Skeletal muscle tissue (tissue), 3 donors: ENCODE measurements at regions not wholly inside any gene's neighbourhood (a gene's known extent, or its start where the extent isn't known, plus 50 kb on each side); places are given as distances from the start of the nearest gene placed in this dataset.

Experiments used
- H3K27ac ChIP-seq: one replicate; pipeline ENCODE4 v1.7.0; 2013; ENCODE audit warnings: mild to moderate bottlenecking, low read depth, low read length, inconsistent platforms
- H3K27me3 ChIP-seq, 3 donors: one replicate each; pipeline ENCODE4 v1.7.0; 2013; ENCODE audit warnings: low read length in 3 of 3; ENCODE audit not compliant: control insufficient read depth in 3 of 3, insufficient read depth in 3 of 3
- H3K36me3 ChIP-seq, 3 donors: one replicate each; pipeline ENCODE4 v1.7.0; 2013; ENCODE audit warnings: low read length in 3 of 3; ENCODE audit not compliant: control insufficient read depth in 3 of 3, insufficient read depth in 3 of 3
- H3K4me1 ChIP-seq, 3 donors: one replicate each; pipeline ENCODE4 v1.7.0; 2013; ENCODE audit warnings: low read length in 3 of 3, mild to moderate bottlenecking in 3 of 3; ENCODE audit not compliant: control insufficient read depth in 3 of 3, insufficient read depth in 3 of 3
- H3K4me3 ChIP-seq, 3 donors: one replicate each; pipeline ENCODE4 v1.7.0; 2013; ENCODE audit warnings: low read length in 3 of 3
- H3K9ac ChIP-seq, 3 donors: one replicate each; pipeline ENCODE4 v1.7.0; 2013; ENCODE audit warnings: low read length in 3 of 3, mild to moderate bottlenecking in 3 of 3, moderate library complexity in 2 of 3, low read depth in 1 of 3
- H3K9me3 ChIP-seq, 3 donors: one replicate each; pipeline ENCODE4 v1.7.0; 2013; ENCODE audit warnings: low read length in 3 of 3; ENCODE audit not compliant: control insufficient read depth in 3 of 3
- donor health status: Osteomylitis.

GRCh38 chr18:76584414-76585310, 89.6 kb upstream of the ZNF516 start:
- Histone ChIP-seq H3K4me1 (peaks cover 0 to 5% (median 0%) of the 10 kb centered on the region in 3 donors), H3K36me3 (no peaks in the 10 kb centered on the region), H3K9ac (no peak overlapping the region), H3K27ac (no peak overlapping the region), H3K4me3 (no peak overlapping the region), H3K27me3 (peaks cover 4 to 23% (median 23%) of the 10 kb centered on the region in 3 donors), H3K9me3 (no peaks in the 10 kb centered on the region)

- no peak overlapping the region for H3K27ac ChIP-seq
- no peak overlapping the region for H3K4me3 ChIP-seq
- no peak overlapping the region for H3K9ac ChIP-seq
- no peaks in the 10 kb centered on the region for H3K4me1 ChIP-seq
- no peaks in the 10 kb centered on the region for H3K36me3 ChIP-seq
- no peaks in the 10 kb centered on the region for H3K9me3 ChIP-seq
- H3K27me3 ChIP-seq: peaks cover 10 to 17% (median 11%) of the 10 kb centered on the region in 3 donors
These were observed 86.2 kb upstream of the ZNF516 start for GRCh38 chr18:76581261-76581660.

- no peak overlapping the region for H3K27ac ChIP-seq
- no peak overlapping the region for H3K4me3 ChIP-seq
- H3K9me3 ChIP-seq: no peaks in the 10 kb centered on the region
- H3K36me3 ChIP-seq: no peaks in the 10 kb centered on the region
- H3K9ac ChIP-seq: no peak overlapping the region
- no peaks in the 10 kb centered on the region for H3K4me1 ChIP-seq
- H3K27me3 ChIP-seq: peaks cover 10 to 17% (median 11%) of the 10 kb centered on the region in 3 donors
These were observed 85.4 kb upstream of the ZNF516 start for GRCh38 chr18:76580288-76580962.

GRCh38 chr18:76579301-76579695, 84.3 kb upstream of the ZNF516 start:
- Histone ChIP-seq H3K4me1 (no peaks in the 10 kb centered on the region), H3K27ac (no peak overlapping the region), H3K27me3 (peaks cover 10 to 17% (median 11%) of the 10 kb centered on the region in 3 donors), H3K4me3 (no peak overlapping the region), H3K36me3 (no peaks in the 10 kb centered on the region), H3K9ac (no peak overlapping the region), H3K9me3 (no peaks in the 10 kb centered on the region)

- H3K9ac ChIP-seq: no peak overlapping the region
- H3K27me3 ChIP-seq: peaks cover 10 to 17% (median 11%) of the 10 kb centered on the region in 3 donors
- no peak overlapping the region for H3K27ac ChIP-seq
- H3K4me3 ChIP-seq: no peak overlapping the region
- no peaks in the 10 kb centered on the region for H3K9me3 ChIP-seq
- no peaks in the 10 kb centered on the region for H3K4me1 ChIP-seq
- no peaks in the 10 kb centered on the region for H3K36me3 ChIP-seq
These were observed 83.7 kb upstream of the ZNF516 start for GRCh38 chr18:76578571-76579300.

GRCh38 chr18:76573325-76574025, 78.4 kb upstream of the ZNF516 start:
- Histone ChIP-seq H3K27me3 (peaks cover 0 to 2% (median 0%) of the 10 kb centered on the region in 3 donors), H3K27ac (no peak overlapping the region), H3K4me3 (no peak overlapping the region), H3K36me3 (no peaks in the 10 kb centered on the region), H3K9ac (no peak overlapping the region), H3K4me1 (peaks cover 0 to 5% (median 0%) of the 10 kb centered on the region in 3 donors), H3K9me3 (no peaks in the 10 kb centered on the region)

- peaks cover 0 to 5% (median 0%) of the 10 kb centered on the region in 3 donors for H3K4me1 ChIP-seq
- no peak overlapping the region for H3K9ac ChIP-seq
- no peak overlapping the region for H3K4me3 ChIP-seq
- H3K27me3 ChIP-seq: peaks cover 0 to 2% (median 0%) of the 10 kb centered on the region in 3 donors
- H3K9me3 ChIP-seq: no peaks in the 10 kb centered on the region
- no peak overlapping the region for H3K27ac ChIP-seq
- H3K36me3 ChIP-seq: no peaks in the 10 kb centered on the region
These were observed 77.6 kb upstream of the ZNF516 start for GRCh38 chr18:76572518-76573247.

- Histone ChIP-seq H3K4me1 (peaks cover 0 to 5% (median 0%) of the 10 kb centered on the region in 3 donors), H3K9ac (no peak overlapping the region), H3K36me3 (no peaks in the 10 kb centered on the region), H3K9me3 (no peaks in the 10 kb centered on the region), H3K27me3 (peaks cover 0 to 2% (median 0%) of the 10 kb centered on the region in 3 donors), H3K4me3 (no peak overlapping the region), H3K27ac (no peak overlapping the region)
These were observed 76.6 kb upstream of the ZNF516 start for GRCh38 chr18:76571689-76572088.

GRCh38 chr18:76570856-76571255, 75.8 kb upstream of the ZNF516 start:
- Histone ChIP-seq H3K27ac (no peak overlapping the region), H3K4me1 (peaks cover 0 to 8% (median 0%) of the 10 kb centered on the region in 3 donors), H3K36me3 (no peaks in the 10 kb centered on the region), H3K9ac (no peak overlapping the region), H3K27me3 (peaks cover 0 to 2% (median 0%) of the 10 kb centered on the region in 3 donors), H3K9me3 (no peaks in the 10 kb centered on the region), H3K4me3 (no peak overlapping the region)
